Esophagus squamous epithelium (tissue), 5 donors: ENCODE measurements at regions not wholly inside any gene's neighbourhood (a gene's known extent, or its start where the extent isn't known, plus 50 kb on each side); places are given as distances from the start of the nearest gene placed in this dataset.
"Not testable (repeated sequence)": the region's sequence is repeated elsewhere in the genome, so short reads cannot be mapped to it uniquely, and the experiment has no call there.

ENCODE experiments used
- DNase-seq: peaks from one replicate; lab custom pipeline; 2025; lab: John Stamatoyannopoulos, UW
- H3K27ac ChIP-seq, 4 donors: fragments of 200-600 bp; sonication (generic); one replicate each; pipeline ENCODE4 v1.5.1; 2016 to 2019; ENCODE audit warnings: mild to moderate bottlenecking in 1 of 4
- H3K27me3 ChIP-seq, 4 donors: fragments of 200-600 bp; sonication (generic); 1 replicate in 3 of 4; 2 replicates in 1 of 4; pipeline versions ENCODE4 v1.5.1 to v1.6.0; 2017 to 2021; ENCODE audit warnings: antibody characterized with exemption in 1 of 4
- H3K36me3 ChIP-seq, 3 donors: fragments of 200-600 bp; sonication (generic); one replicate each; pipeline ENCODE4 v1.5.1; 2016 to 2019
- H3K4me1 ChIP-seq, 3 donors: fragments of 200-600 bp; sonication (generic); one replicate each; pipeline ENCODE4 v1.5.1; 2017 to 2019
- H3K4me3 ChIP-seq, 4 donors: fragments of 200-600 bp; sonication (generic); 1 replicate in 3 of 4; 2 replicates in 1 of 4; pipeline ENCODE4 v1.5.1; 2016 to 2019; ENCODE audit warnings: mild to moderate bottlenecking in 2 of 4, moderate library complexity in 1 of 4
- H3K9me3 ChIP-seq, 3 donors: fragments of 200-600 bp; sonication (generic); one replicate each; pipeline ENCODE4 v1.5.1; 2016 to 2019
- CTCF ChIP-seq, 6 experiments: fragments of 450-650 bp in 4 of 6; fragments of 200-600 bp in 2 of 6; sonication (generic) in 2 of 6; IDR thresholded peaks; one replicate each; pipeline ENCODE4 v1.5.1; 2016 to 2019; ENCODE audit warnings: antibody characterized with exemption in 6 of 6, mild to moderate bottlenecking in 4 of 6, moderate library complexity in 4 of 6
- POLR2A ChIP-seq, 4 donors: fragments of 450-650 bp; IDR thresholded peaks; one replicate each; pipeline ENCODE4 v1.6.1; 2017; ENCODE audit warnings: antibody characterized with exemption in 4 of 4, mild to moderate bottlenecking in 4 of 4, moderate library complexity in 3 of 4
- WGBS, 2 donors: methylation state at CpG; one replicate each; pipeline ENCODE4 v1.1.5; 2018; 5-methylcytosine and 5-hydroxymethylcytosine counted together
- intact Hi-C: fragments of 100-400 bp; cut with DNase I; formaldehyde crosslinking; loops from one replicate; pipeline ENCODE4 v1.15.0; 2022
- donor health status: DM: yes; HTN: yes; CAD: no.

- intact Hi-C loops: no loop called here
- no peak for DNase-seq
- no peak overlapping the region for H3K4me3 ChIP-seq
- no peaks in the 10 kb centered on the region for H3K9me3 ChIP-seq
- no peak for TF ChIP-seq CTCF (IDR thresholded peaks at IDR 0.05)
- TF ChIP-seq POLR2A (IDR thresholded peaks at IDR 0.05): no peak
- H3K36me3 ChIP-seq: no peaks in the 10 kb centered on the region
- no peaks in the 10 kb centered on the region for H3K4me1 ChIP-seq
- no peaks in the 10 kb centered on the region for H3K27me3 ChIP-seq
- H3K27ac ChIP-seq: no peak overlapping the region
These were observed 142.7 kb upstream of the GCFC2 start for GRCh38 chr2:75853436-75853835.

- Histone ChIP-seq H3K27me3 (no peaks in the 10 kb centered on the region), H3K9me3 (no peaks in the 10 kb centered on the region), H3K4me1 (no peaks in the 10 kb centered on the region), H3K36me3 (no peaks in the 10 kb centered on the region), H3K27ac (no peak overlapping the region), H3K4me3 (no peak overlapping the region)
- TF ChIP-seq CTCF (IDR thresholded peaks at IDR 0.05) (no peak), POLR2A (IDR thresholded peaks at IDR 0.05) (no peak)
- intact Hi-C loops: no loop called here
- no peak for DNase-seq
- WGBS, 2 donors: 87 to 95% methylated on average over 2 of the region's 2 CpGs
These were observed 141.9 kb upstream of the GCFC2 start for GRCh38 chr2:75852639-75853038.

- Histone ChIP-seq H3K27me3 (no peaks in the 10 kb centered on the region), H3K4me3 (no peak overlapping the region), H3K4me1 (no peaks in the 10 kb centered on the region), H3K27ac (no peak overlapping the region), H3K9me3 (no peaks in the 10 kb centered on the region), H3K36me3 (no peaks in the 10 kb centered on the region)
- TF ChIP-seq CTCF (IDR thresholded peaks at IDR 0.05): no peak
- no peak for TF ChIP-seq POLR2A (IDR thresholded peaks at IDR 0.05)
- 16 to 22% methylated on average over 1 of the region's 1 CpG for WGBS, 2 donors
- intact Hi-C loops: no loop called here
- DNase-seq: no peak
These were observed 136.0 kb upstream of the GCFC2 start for GRCh38 chr2:75846683-75847190.

GRCh38 chr2:75844651-75845050 lies 133.9 kb upstream of the GCFC2 start:
- Histone ChIP-seq H3K27me3 (no peaks in the 10 kb centered on the region), H3K36me3 (no peaks in the 10 kb centered on the region), H3K9me3 (no peaks in the 10 kb centered on the region), H3K27ac (no peak overlapping the region), H3K4me1 (no peaks in the 10 kb centered on the region), H3K4me3 (no peak overlapping the region)
- intact Hi-C loops: no loop called here
- TF ChIP-seq POLR2A (IDR thresholded peaks at IDR 0.05): no peak
- no peak for TF ChIP-seq CTCF (IDR thresholded peaks at IDR 0.05)
- DNase-seq: no peak

- H3K27me3 ChIP-seq, DNase-seq, H3K4me1 ChIP-seq, H3K9me3 ChIP-seq, H3K4me3 ChIP-seq, H3K36me3 ChIP-seq, H3K27ac ChIP-seq, intact Hi-C loops: not testable (repeated sequence)
- WGBS, 2 donors: 53 to 83% methylated on average over 1 to 3 of the region's 4 CpGs
These were observed 123.9 kb upstream of the GCFC2 start for GRCh38 chr2:75834588-75834987.

- WGBS, 2 donors: 50 to 83% methylated on average over 1 to 2 of the region's 2 CpGs
- DNase-seq: no peak
- Histone ChIP-seq H3K27me3 (peaks cover 0 to 6% (median 0%) of the 10 kb centered on the region in 4 donors), H3K9me3 (no peaks in the 10 kb centered on the region), H3K4me1 (no peaks in the 10 kb centered on the region), H3K27ac (no peak overlapping the region), H3K4me3 (no peak overlapping the region), H3K36me3 (no peaks in the 10 kb centered on the region)
- no peak for TF ChIP-seq CTCF (IDR thresholded peaks at IDR 0.05)
- TF ChIP-seq POLR2A (IDR thresholded peaks at IDR 0.05): no peak
- intact Hi-C loops: no loop called here
These were observed 122.7 kb upstream of the GCFC2 start for GRCh38 chr2:75833386-75833785.
